ENCODE measurements at regions not wholly inside any gene's neighbourhood (a gene's known extent, or its start where the extent isn't known, plus 50 kb on each side); places are given as distances from the start of the nearest gene placed in this dataset.

DNA sequence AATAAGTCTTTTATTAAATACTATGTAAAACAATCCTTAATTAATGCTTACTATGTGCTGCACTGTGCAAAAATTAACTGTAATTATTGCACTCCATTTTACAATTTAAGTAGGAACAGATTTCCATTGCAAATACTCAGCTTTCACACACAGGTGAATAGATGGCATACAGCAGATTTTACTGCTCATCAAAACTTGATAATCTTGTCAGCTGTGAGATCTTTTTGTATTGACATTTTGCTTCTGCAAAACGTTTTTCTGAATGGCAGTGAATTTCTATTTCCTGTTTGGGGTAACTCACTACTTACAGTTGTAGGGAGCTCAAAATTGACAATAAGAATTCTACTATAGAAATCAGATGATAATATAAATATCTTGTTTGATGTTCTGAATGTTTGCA, 220.0 kb upstream of the MAGI2 start:
- dilution Hi-C loops (cut with MboI; ENCODE audit: extremely low pct_ligation_motif_present, low sequenced_read_pairs) (no loop called here), intact Hi-C loops (cut with micrococcal nuclease) (no loop called here)
- H3K79me2 ChIP-seq (ENCODE audit: control insufficient read depth, insufficient read depth, low read length), result no peaks in the 10 kb centered on the region
- no TSS peak for BruUV-seq (replicated peaks)
- no peak for DNase-seq (ENCODE audit: low read depth, low spot score)
- TF ChIP-seq, protein P1, sequence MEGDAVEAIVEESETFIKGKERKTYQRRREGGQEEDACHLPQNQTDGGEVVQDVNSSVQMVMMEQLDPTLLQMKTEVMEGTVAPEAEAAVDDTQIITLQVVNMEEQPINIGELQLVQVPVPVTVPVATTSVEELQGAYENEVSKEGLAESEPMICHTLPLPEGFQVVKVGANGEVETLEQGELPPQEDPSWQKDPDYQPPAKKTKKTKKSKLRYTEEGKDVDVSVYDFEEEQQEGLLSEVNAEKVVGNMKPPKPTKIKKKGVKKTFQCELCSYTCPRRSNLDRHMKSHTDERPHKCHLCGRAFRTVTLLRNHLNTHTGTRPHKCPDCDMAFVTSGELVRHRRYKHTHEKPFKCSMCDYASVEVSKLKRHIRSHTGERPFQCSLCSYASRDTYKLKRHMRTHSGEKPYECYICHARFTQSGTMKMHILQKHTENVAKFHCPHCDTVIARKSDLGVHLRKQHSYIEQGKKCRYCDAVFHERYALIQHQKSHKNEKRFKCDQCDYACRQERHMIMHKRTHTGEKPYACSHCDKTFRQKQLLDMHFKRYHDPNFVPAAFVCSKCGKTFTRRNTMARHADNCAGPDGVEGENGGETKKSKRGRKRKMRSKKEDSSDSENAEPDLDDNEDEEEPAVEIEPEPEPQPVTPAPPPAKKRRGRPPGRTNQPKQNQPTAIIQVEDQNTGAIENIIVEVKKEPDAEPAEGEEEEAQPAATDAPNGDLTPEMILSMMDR (IDR thresholded peaks at IDR 0.05; ENCODE audit: extremely low read depth in 1 of 2, insufficient read depth in 1 of 2, low read depth in 1 of 2, low read length in 2 of 2), result no peak
- TF ChIP-seq POLR2AphosphoS5 (IDR thresholded peaks at IDR 0.05; ENCODE audit: insufficient read depth, low read depth, low read length) (no peak), FOS (IDR thresholded peaks at IDR 0.05; ENCODE audit: borderline replicate concordance, insufficient read depth, low read length) (no peak), POLR2A (IDR thresholded peaks at IDR 0.05; ENCODE audit: low read depth, low read length) (no peak), MYC (IDR thresholded peaks at IDR 0.05; ENCODE audit: low read depth, low read length) (no peak), GATA2 (IDR thresholded peaks at IDR 0.05; ENCODE audit: insufficient read depth, insufficient read length, low read depth, low read length) (no peak), EZH2 (IDR thresholded peaks at IDR 0.05; ENCODE audit: borderline replicate concordance, low read depth, low read length, severe bottlenecking) (no peak), JUN (IDR thresholded peaks at IDR 0.05; ENCODE audit: borderline replicate concordance, insufficient read depth, insufficient read length, low read depth) (no peak)
- TF ChIP-seq, protein P2, sequence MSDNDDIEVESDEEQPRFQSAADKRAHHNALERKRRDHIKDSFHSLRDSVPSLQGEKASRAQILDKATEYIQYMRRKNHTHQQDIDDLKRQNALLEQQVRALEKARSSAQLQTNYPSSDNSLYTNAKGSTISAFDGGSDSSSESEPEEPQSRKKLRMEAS (IDR thresholded peaks at IDR 0.05; ENCODE audit: insufficient read depth, insufficient read length), result no peak
- no peak for FAIRE-seq
- H3K4me2 ChIP-seq (ENCODE audit: insufficient read depth, low read length), result no peak overlapping the region
- no peaks in the 10 kb centered on the region for H3K36me3 ChIP-seq (ENCODE audit: control insufficient read depth in 2 of 2, extremely low read depth in 1 of 2, insufficient read depth in 2 of 2, low read length in 2 of 2)
- no peaks in the 10 kb centered on the region for H3K9me3 ChIP-seq (replicated peaks; ENCODE audit: control insufficient read depth, insufficient read depth, low read length)
- CTCF ChIA-PET, result interaction anchor here (0.8 kb wide), 1 partner anchor 11 kb away, joined by 3 read pairs; no protein-coding TSS in a partner anchor
- POLR2A ChIA-PET, result no interaction called here
- H2AFZ ChIP-seq (ENCODE audit: low read depth, low read length), result no peak overlapping the region
- no peaks in the 10 kb centered on the region for H3K27me3 ChIP-seq (ENCODE audit: control insufficient read depth in 2 of 2, insufficient read depth in 2 of 2, low read length in 2 of 2)
- H3K4me1 ChIP-seq (ENCODE audit: control insufficient read depth, extremely low read depth, insufficient read depth, low read length), result no peaks in the 10 kb centered on the region
- H4K20me1 ChIP-seq (replicated peaks; ENCODE audit: control insufficient read depth, extremely low read depth, insufficient read depth, low read length), result no peaks in the 10 kb centered on the region
- no peaks in the 10 kb centered on the region for H3K9me1 ChIP-seq (replicated peaks; ENCODE audit: control insufficient read depth, extremely low read depth, insufficient read depth, low read length)
- no peak overlapping the region for H3K9ac ChIP-seq (replicated peaks; ENCODE audit: extremely low read depth, insufficient read depth, low read length)
- no peak overlapping the region for H3K4me3 ChIP-seq (replicated peaks in 1 of 3; ENCODE audit: insufficient read depth in 1 of 3, low read depth in 1 of 3, low read length in 3 of 3)
- no peak overlapping the region for H3K27ac ChIP-seq (ENCODE audit: insufficient read depth, low read depth, low read length)

Measured in endothelial cell of umbilical vein (primary cell).